Breast epithelium (tissue), 3 donors: ENCODE measurements at regions not wholly inside any gene's neighbourhood (a gene's known extent, or its start where the extent isn't known, plus 50 kb on each side); places are given as distances from the start of the nearest gene placed in this dataset.

Experiments used
- CTCF ChIP-seq, 3 donors: fragments of 450-650 bp; IDR thresholded peaks; one replicate each; pipeline ENCODE4 v1.5.1; 2016 to 2017; ENCODE audit warnings: antibody characterized with exemption in 3 of 3, mild to moderate bottlenecking in 3 of 3, moderate library complexity in 3 of 3
- POLR2A ChIP-seq: fragments of 450-650 bp; IDR thresholded peaks from one replicate; pipeline ENCODE4 v1.6.1; 2016; ENCODE audit warnings: antibody characterized with exemption, mild to moderate bottlenecking, moderate library complexity
- POLR2AphosphoS5 ChIP-seq, 3 donors: sonication (generic); formaldehyde crosslinking; IDR thresholded peaks; one replicate each; pipeline ENCODE4 v1.6.1; 2017; ENCODE audit warnings: antibody characterized with exemption in 3 of 3

- TF ChIP-seq CTCF (IDR thresholded peaks at IDR 0.05) = no peak
- TF ChIP-seq POLR2A = no peak
- TF ChIP-seq POLR2AphosphoS5 (IDR thresholded peaks at IDR 0.05) = no peak
Observed at GRCh38 chr1:147351140-147351835, 108.8 kb downstream of the CHD1L start.
